HL-60 (cell line): ENCODE measurements at regions not wholly inside any gene's neighbourhood (a gene's known extent, or its start where the extent isn't known, plus 50 kb on each side); places are given as distances from the start of the nearest gene placed in this dataset.
A peak's percentile ranks its signal among the peaks of the same experiment; 100 is the strongest.

Experiments
- DNase-seq, 2 experiments: peaks; one replicate each; pipeline ENCODE4 v3.0.0-alpha.2; 2010 to 2020; ENCODE audit warnings: low read depth in 1 of 2, low spot score in 1 of 2
- H3K27ac ChIP-seq: fragments of 250-450 bp; sonication (Bioruptor Pico); replicated peaks from 2 replicates; pipeline ENCODE4 v1.5.1; 2020; ENCODE audit warnings: mild to moderate bottlenecking, moderate library complexity
- H3K27me3 ChIP-seq: fragments of 250-450 bp; sonication (Bioruptor Pico); 2 replicates; pipeline ENCODE4 v1.5.1; 2021; ENCODE audit warnings: mild to moderate bottlenecking, moderate library complexity; ENCODE audit not compliant: insufficient read depth, poor library complexity, severe bottlenecking
- H3K4me3 ChIP-seq: replicated peaks from 2 replicates; pipeline ENCODE4 v1.5.1; 2011; ENCODE audit warnings: mild to moderate bottlenecking, control low read depth, low read length; ENCODE audit not compliant: insufficient read depth
- POLR2AphosphoS5 ChIP-seq: IDR thresholded peaks from 2 replicates; pipeline ENCODE4 v1.6.1; 2012; ENCODE audit warnings: low read depth
- SPI1 ChIP-seq: IDR thresholded peaks from 2 replicates; pipeline ENCODE4 v1.6.1; 2012; ENCODE audit warnings: low read depth, mild to moderate bottlenecking, borderline replicate concordance
- TF ChIP-seq, protein P1 (sequence below): IDR thresholded peaks from 2 replicates; pipeline ENCODE4 v1.6.1; 2012; ENCODE audit warnings: low read depth; ENCODE audit not compliant: insufficient replicate concordance

DNA sequence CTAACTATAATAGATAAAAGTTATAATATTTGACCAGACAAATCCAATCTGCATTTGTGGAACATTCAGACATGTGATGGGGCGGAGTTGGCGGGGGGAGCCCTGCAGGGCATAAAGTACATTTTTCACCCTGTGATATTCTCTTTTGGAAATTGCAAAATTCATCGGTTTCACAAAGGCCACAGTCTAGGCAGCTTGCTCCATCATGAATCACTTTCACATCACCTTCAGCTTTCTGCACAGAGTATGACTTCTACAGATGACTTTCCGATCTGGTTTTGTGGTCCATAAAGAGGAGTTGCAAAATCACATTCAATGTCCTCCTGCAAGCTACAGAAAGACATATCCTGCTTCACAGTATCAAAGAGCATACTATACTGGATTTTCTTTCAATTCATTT is 51.4 kb upstream of the APBB1IP start:
- peak; percentile 76 to 88 for DNase-seq
- TF ChIP-seq SPI1, result no peak
- TF ChIP-seq, protein P1, sequence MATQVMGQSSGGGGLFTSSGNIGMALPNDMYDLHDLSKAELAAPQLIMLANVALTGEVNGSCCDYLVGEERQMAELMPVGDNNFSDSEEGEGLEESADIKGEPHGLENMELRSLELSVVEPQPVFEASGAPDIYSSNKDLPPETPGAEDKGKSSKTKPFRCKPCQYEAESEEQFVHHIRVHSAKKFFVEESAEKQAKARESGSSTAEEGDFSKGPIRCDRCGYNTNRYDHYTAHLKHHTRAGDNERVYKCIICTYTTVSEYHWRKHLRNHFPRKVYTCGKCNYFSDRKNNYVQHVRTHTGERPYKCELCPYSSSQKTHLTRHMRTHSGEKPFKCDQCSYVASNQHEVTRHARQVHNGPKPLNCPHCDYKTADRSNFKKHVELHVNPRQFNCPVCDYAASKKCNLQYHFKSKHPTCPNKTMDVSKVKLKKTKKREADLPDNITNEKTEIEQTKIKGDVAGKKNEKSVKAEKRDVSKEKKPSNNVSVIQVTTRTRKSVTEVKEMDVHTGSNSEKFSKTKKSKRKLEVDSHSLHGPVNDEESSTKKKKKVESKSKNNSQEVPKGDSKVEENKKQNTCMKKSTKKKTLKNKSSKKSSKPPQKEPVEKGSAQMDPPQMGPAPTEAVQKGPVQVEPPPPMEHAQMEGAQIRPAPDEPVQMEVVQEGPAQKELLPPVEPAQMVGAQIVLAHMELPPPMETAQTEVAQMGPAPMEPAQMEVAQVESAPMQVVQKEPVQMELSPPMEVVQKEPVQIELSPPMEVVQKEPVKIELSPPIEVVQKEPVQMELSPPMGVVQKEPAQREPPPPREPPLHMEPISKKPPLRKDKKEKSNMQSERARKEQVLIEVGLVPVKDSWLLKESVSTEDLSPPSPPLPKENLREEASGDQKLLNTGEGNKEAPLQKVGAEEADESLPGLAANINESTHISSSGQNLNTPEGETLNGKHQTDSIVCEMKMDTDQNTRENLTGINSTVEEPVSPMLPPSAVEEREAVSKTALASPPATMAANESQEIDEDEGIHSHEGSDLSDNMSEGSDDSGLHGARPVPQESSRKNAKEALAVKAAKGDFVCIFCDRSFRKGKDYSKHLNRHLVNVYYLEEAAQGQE, result peak; percentile 44
- peak; percentile 65 for TF ChIP-seq POLR2AphosphoS5

More for the DNA sequence above, 51.4 kb upstream of the APBB1IP start:
- H3K4me3 ChIP-seq, result no peak overlapping the region
- no peak overlapping the region for H3K27ac ChIP-seq
- no peaks in the 10 kb centered on the region for H3K27me3 ChIP-seq
